K562 (cell line): ENCODE measurements at regions not wholly inside any gene's neighbourhood (a gene's known extent, or its start where the extent isn't known, plus 50 kb on each side); places are given as distances from the start of the nearest gene placed in this dataset.

Source experiments
- ATAC-seq: fragments of 200-7000 bp; cut with Tn5 transposase; 3 replicates; pipeline ENCODE4 v1.9.1; 2020; ENCODE audit warnings: moderate library complexity
- BruUV-seq: library from RNA; stranded (reverse); fragments of 400-500 nt; replicated peaks from 2 replicates; lab custom pipeline; 2021; lab: Mats Ljungman, UMichigan
- CTCF ChIA-PET: fragments of 300-600 bp; formaldehyde crosslinking; extraction: SDS; loops from one replicate; lab custom pipeline; 2021; ENCODE audit warnings: low intra/inter-chr PET ratio; lab: Yijun Ruan, JAX
- POLR2A ChIA-PET: fragments of 300-600, 350-650 bp; sonication (Branson Sonifier 250); formaldehyde crosslinking; extraction: SDS; loops from one replicate; lab custom pipeline; 2021; ENCODE audit warnings: antibody characterized with exemption, inconsistent platforms; lab: Yijun Ruan, JAX
- DNase-seq, 4 experiments: peaks; one replicate each; pipeline versions ENCODE4 v3.0.0 to v3.0.0-alpha.2; 2011 to 2018; ENCODE audit warnings: low spot score in 3 of 4, mixed read lengths in 3 of 4; ENCODE audit errors: extremely low read depth in 1 of 4
- FAIRE-seq: peaks from 2 replicates; lab custom pipeline; 2011; peaks lifted over from hg19 to GRCh38; lab: Jason Lieb, UNC
- H2AFZ ChIP-seq: 2 replicates; pipeline ENCODE4 v1.6.0; 2011; ENCODE audit warnings: low read depth, low read length, control low read depth, inconsistent platforms
- H3K27ac ChIP-seq: fragments of 200-600 bp; 3 replicates; pipeline ENCODE4 v1.8.0; 2011; ENCODE audit warnings: low read depth, mild to moderate bottlenecking, control low read depth, inconsistent platforms, low read length, moderate library complexity, mixed read lengths; ENCODE audit errors: extremely low read depth
- H3K27me3 ChIP-seq, 2 experiments: fragments of 300-600 bp in 1 of 2; 2 replicates in 1 of 2; 3 replicates in 1 of 2; pipeline versions ENCODE4 v1.6.0 to v1.8.0; 2011; ENCODE audit warnings: inconsistent platforms in 2 of 2, low read length in 2 of 2, mild to moderate bottlenecking in 1 of 2, mixed read lengths in 1 of 2, moderate library complexity in 1 of 2; ENCODE audit not compliant: control insufficient read depth in 2 of 2, insufficient read depth in 2 of 2
- H3K36me3 ChIP-seq: fragments of 300-600 bp; 3 replicates; pipeline ENCODE4 v1.8.0; 2011; ENCODE audit warnings: mild to moderate bottlenecking, low read length, inconsistent platforms; ENCODE audit not compliant: control insufficient read depth, insufficient read depth
- H3K4me1 ChIP-seq, 2 experiments: fragments of 200-600 bp in 1 of 2; replicated peaks in 1 of 2; 2 replicates in 1 of 2; 3 replicates in 1 of 2; pipeline versions ENCODE4 v1.5.1 to v1.8.0; 2011; ENCODE audit warnings: inconsistent platforms in 2 of 2, low read length in 2 of 2, mild to moderate bottlenecking in 1 of 2, mixed read lengths in 1 of 2, moderate library complexity in 1 of 2; ENCODE audit not compliant: control insufficient read depth in 2 of 2, insufficient read depth in 2 of 2
- H3K4me2 ChIP-seq: 2 replicates; pipeline ENCODE4 v1.6.1; 2011; ENCODE audit warnings: low read length, control low read depth, inconsistent platforms, mixed read lengths; ENCODE audit not compliant: insufficient read depth
- H3K4me3 ChIP-seq: fragments of 200-600 bp; sonication (generic), shearing (Covaris generic); 2 replicates; pipeline ENCODE4 v1.5.1; 2016; ENCODE audit warnings: control low read depth, inconsistent platforms
- H3K79me2 ChIP-seq: fragments of 200-600 bp; 3 replicates; pipeline ENCODE4 v1.8.0; 2011; ENCODE audit warnings: low read length, inconsistent platforms; ENCODE audit not compliant: control insufficient read depth, insufficient read depth
- H3K9ac ChIP-seq, 2 experiments: 2 replicates each; pipeline versions ENCODE4 v1.6.0 to v1.6.1; 2011; ENCODE audit warnings: low read depth in 2 of 2, low read length in 2 of 2, control low read depth in 1 of 2, inconsistent platforms in 1 of 2, mild to moderate bottlenecking in 1 of 2, mixed read lengths in 1 of 2; ENCODE audit not compliant: insufficient read depth in 1 of 2
- H3K9me1 ChIP-seq: one replicate; pipeline ENCODE4 v1.6.0; 2011; ENCODE audit warnings: inconsistent platforms, mild to moderate bottlenecking, low read length, moderate library complexity; ENCODE audit not compliant: control insufficient read depth, insufficient read depth
- H3K9me3 ChIP-seq: replicated peaks from 2 replicates; pipeline ENCODE4 v1.5.1; 2011; ENCODE audit warnings: low read depth, low read length, inconsistent platforms; ENCODE audit not compliant: control insufficient read depth, insufficient read depth
- H4K20me1 ChIP-seq: replicated peaks from 2 replicates; pipeline ENCODE4 v1.6.1; 2011; ENCODE audit warnings: low read length, inconsistent platforms, mixed read lengths; ENCODE audit not compliant: control insufficient read depth, insufficient read depth
- CHD7 ChIP-seq: fragments of 200-600 bp; sonication (generic); IDR thresholded peaks from one replicate; pipeline ENCODE4 v1.6.1; 2012; ENCODE audit warnings: mild to moderate bottlenecking, low read depth, low read length, inconsistent platforms
- RAD21 ChIP-seq, 2 experiments: fragments of 250-450 bp in 1 of 2; fragments of 450-650 bp in 1 of 2; sonication (Bioruptor Pico) in 1 of 2; formaldehyde crosslinking in 1 of 2; IDR thresholded peaks in 1 of 2; conservative IDR thresholded peaks in 1 of 2; 2 replicates each; pipeline versions ENCODE4 v1.4.0 to v1.8.0; 2020 to 2022; ENCODE audit warnings: mild to moderate bottlenecking in 2 of 2, moderate library complexity in 1 of 2
- ZBTB9 ChIP-seq: fragments of 450-650 bp; formaldehyde crosslinking; IDR thresholded peaks from 2 replicates; pipeline ENCODE4 v1.4.0; 2020; ENCODE audit warnings: mild to moderate bottlenecking, moderate library complexity
- ZNF639 ChIP-seq, 2 experiments: fragments of 200-800 bp in 1 of 2; sonication (Bioruptor generic) in 1 of 2; sonication (generic) in 1 of 2; formaldehyde crosslinking in 1 of 2; IDR thresholded peaks in 1 of 2; conservative IDR thresholded peaks in 1 of 2; 2 replicates each; pipeline versions ENCODE4 v1.5.0 to v1.6.1; 2016 to 2020; ENCODE audit warnings: missing compliant biosample characterization in 1 of 2, missing genetic modification characterization in 1 of 2, missing genetic modification reagents in 1 of 2
- in situ Hi-C: fragments of 300-500 bp; cut with MboI; formaldehyde crosslinking; loops from 4 replicates; pipeline ENCODE4 v1.15.0; 2018; ENCODE audit warnings: inconsistent platforms, mixed read lengths
- intact Hi-C: fragments of 100-400 bp; cut with micrococcal nuclease; formaldehyde crosslinking; loops from 2 replicates; pipeline ENCODE4 v1.14.2; 2022

- Histone ChIP-seq H3K79me2 (no peaks in the 10 kb centered on the region), H3K27ac (no peak overlapping the region), H4K20me1 (no peaks in the 10 kb centered on the region), H3K9ac (no peak overlapping the region), H3K9me3 (no peaks in the 10 kb centered on the region), H2AFZ (no peak overlapping the region), H3K9me1 (no peaks in the 10 kb centered on the region), H3K4me3 (no peak overlapping the region), H3K4me1 (no peaks in the 10 kb centered on the region), H3K27me3 (no peaks in the 10 kb centered on the region), H3K36me3 (no peaks in the 10 kb centered on the region), H3K4me2 (no peak overlapping the region)
- FAIRE-seq, result no peak
- DNase-seq, result no peak
- ATAC-seq, result no peak
- ChIA-PET CTCF (no interaction called here), POLR2A (interaction anchor here (0.6 kb wide), 1 partner anchor 1463 kb away, joined by 3 read pairs; no protein-coding TSS in a partner anchor)
- no TSS peak for BruUV-seq
- intact Hi-C loops (no loop called here), in situ Hi-C loops (no loop called here)
- TF ChIP-seq CHD7 (no peak), ZNF639 (CRISPR knock-in tag; conservative IDR thresholded peaks at IDR 0.05 in 1 of 2, IDR thresholded peaks at IDR 0.05 in 1 of 2) (no peak), ZBTB9 (CRISPR knock-in tag) (no peak), RAD21 (CRISPR knock-in tag; conservative IDR thresholded peaks at IDR 0.05 in 1 of 2, IDR thresholded peaks at IDR 0.05 in 1 of 2) (no peak)
Measured at GRCh38 chr15:37870711-37871110, 63.7 kb upstream of the TMCO5A start.
